IMR-90 (cell line): ENCODE measurements at regions not wholly inside any gene's neighbourhood (a gene's known extent, or its start where the extent isn't known, plus 50 kb on each side); places are given as distances from the start of the nearest gene placed in this dataset.

ENCODE experiments used
- ATAC-seq: fragments of 200-7000 bp; cut with Tn5 transposase; 2 replicates; pipeline ENCODE4 v1.9.1; 2020; ENCODE audit warnings: low read depth, mild to moderate bottlenecking, moderate library complexity
- BruUV-seq: library from RNA; stranded (reverse); fragments of 400-500 nt; replicated peaks from 2 replicates; lab custom pipeline; 2021; lab: Mats Ljungman, UMichigan
- CTCF ChIA-PET: fragments of 300-600 bp; formaldehyde crosslinking; extraction: SDS; loops from one replicate; lab custom pipeline; 2021; ENCODE audit warnings: antibody characterized with exemption; lab: Yijun Ruan, JAX
- POLR2A ChIA-PET: fragments of 300-600 bp; sonication (Branson Sonifier 250); formaldehyde crosslinking; loops from one replicate; lab custom pipeline; 2022; ENCODE audit warnings: antibody characterized with exemption; ENCODE audit not compliant: unreplicated experiment; lab: Charles Lee
- DNase-seq: peaks from one replicate; pipeline ENCODE4 v3.0.0; 2013
- H2AFZ ChIP-seq: replicated peaks from 2 replicates; pipeline ENCODE3; 2013; ENCODE audit warnings: low read length, mild to moderate bottlenecking; ENCODE audit not compliant: poor library complexity
- H2AK5ac ChIP-seq: 2 replicates; pipeline ENCODE4 v1.6.1; 2013; ENCODE audit warnings: low read depth, low read length, inconsistent platforms
- H2AK9ac ChIP-seq: replicated peaks from 2 replicates; pipeline ENCODE3; 2013; ENCODE audit warnings: mild to moderate bottlenecking, low read depth, low read length, moderate library complexity; ENCODE audit not compliant: poor library complexity
- H2BK120ac ChIP-seq: 2 replicates; pipeline ENCODE4 v1.6.1; 2013; ENCODE audit warnings: low read depth, low read length, inconsistent platforms
- H2BK15ac ChIP-seq: 3 replicates; pipeline ENCODE4 v1.6.1; 2013; ENCODE audit warnings: low read depth, low read length, inconsistent platforms
- H2BK20ac ChIP-seq: 2 replicates; pipeline ENCODE4 v1.6.1; 2013; ENCODE audit warnings: low read depth, mild to moderate bottlenecking, inconsistent platforms, low read length, moderate library complexity
- H2BK5ac ChIP-seq: 2 replicates; pipeline ENCODE4 v1.6.1; 2013; ENCODE audit warnings: mild to moderate bottlenecking, low read depth, low read length, inconsistent platforms; ENCODE audit not compliant: poor library complexity, severe bottlenecking
- H3K14ac ChIP-seq: replicated peaks from 2 replicates; pipeline ENCODE4 v1.6.1; 2013; ENCODE audit warnings: low read depth, low read length, inconsistent platforms
- H3K18ac ChIP-seq: 2 replicates; pipeline ENCODE4 v1.6.1; 2013; ENCODE audit warnings: low read depth, low read length, control low read depth
- H3K23ac ChIP-seq: 2 replicates; pipeline ENCODE4 v1.6.1; 2013; ENCODE audit warnings: low read depth, low read length, inconsistent platforms
- H3K27ac ChIP-seq: 2 replicates; pipeline ENCODE4 v1.5.1; 2013; ENCODE audit warnings: mild to moderate bottlenecking, control low read depth, low read length; ENCODE audit not compliant: insufficient read depth
- H3K27me3 ChIP-seq: 2 replicates; pipeline ENCODE4 v1.6.1; 2013; ENCODE audit warnings: low read length; ENCODE audit not compliant: control insufficient read depth, insufficient read depth
- H3K36me3 ChIP-seq: 2 replicates; pipeline ENCODE4 v1.6.1; 2013; ENCODE audit warnings: low read length, mixed read lengths; ENCODE audit not compliant: control insufficient read depth, insufficient read depth
- H3K4ac ChIP-seq: 2 replicates; pipeline ENCODE4 v1.6.1; 2013; ENCODE audit warnings: low read depth, low read length, inconsistent platforms
- H3K4me1 ChIP-seq: 2 replicates; pipeline ENCODE4 v1.6.1; 2013; ENCODE audit warnings: low read length, mixed read lengths; ENCODE audit not compliant: control insufficient read depth, insufficient read depth
- H3K4me2 ChIP-seq: 2 replicates; pipeline ENCODE4 v1.6.1; 2013; ENCODE audit warnings: low read depth, mild to moderate bottlenecking, control low read depth, low read length, moderate library complexity
- H3K4me3 ChIP-seq: 2 replicates; pipeline ENCODE4 v1.5.1; 2013; ENCODE audit warnings: low read depth, mild to moderate bottlenecking, control low read depth, low read length, moderate library complexity; ENCODE audit not compliant: insufficient read depth
- H3K56ac ChIP-seq: 2 replicates; pipeline ENCODE4 v1.6.1; 2013; ENCODE audit warnings: low read length, inconsistent platforms; ENCODE audit not compliant: insufficient read depth; ENCODE audit errors: extremely low read depth
- H3K79me1 ChIP-seq, 2 experiments: 2 replicates each; pipeline ENCODE4 v1.6.1; 2013; ENCODE audit warnings: low read length in 2 of 2, inconsistent platforms in 1 of 2, low read depth in 1 of 2
- H3K9ac ChIP-seq: 2 replicates; pipeline ENCODE4 v1.6.1; 2013; ENCODE audit warnings: low read depth, low read length, control low read depth
- H3K9me1 ChIP-seq: 2 replicates; pipeline ENCODE4 v1.6.1; 2013; ENCODE audit warnings: low read length, inconsistent platforms; ENCODE audit not compliant: insufficient read depth
- H3K9me3 ChIP-seq: 2 replicates; pipeline ENCODE4 v1.6.1; 2013; ENCODE audit warnings: low read length; ENCODE audit not compliant: control insufficient read depth, insufficient read depth
- H4K20me1 ChIP-seq: 2 replicates; pipeline ENCODE4 v1.6.1; 2013; ENCODE audit warnings: low read length, inconsistent platforms; ENCODE audit not compliant: insufficient read depth
- H4K5ac ChIP-seq: 2 replicates; pipeline ENCODE4 v1.6.1; 2013; ENCODE audit warnings: mild to moderate bottlenecking, low read depth, low read length, control low read depth
- H4K8ac ChIP-seq, 2 experiments: 2 replicates each; pipeline ENCODE4 v1.6.1; 2013; ENCODE audit warnings: low read depth in 2 of 2, low read length in 2 of 2, control low read depth in 1 of 2, inconsistent platforms in 1 of 2
- H4K91ac ChIP-seq: 2 replicates; pipeline ENCODE4 v1.6.1; 2013; ENCODE audit warnings: low read depth, low read length, inconsistent platforms; ENCODE audit not compliant: insufficient read depth
- BHLHE40 ChIP-seq: fragments of 150-350 bp; IDR thresholded peaks from 2 replicates; pipeline ENCODE4 v1.6.1; 2016; ENCODE audit warnings: mild to moderate bottlenecking, low read depth, low read length
- CEBPB ChIP-seq: IDR thresholded peaks from 2 replicates; pipeline ENCODE4 v1.6.1; 2012; ENCODE audit warnings: low read depth, low read length, improper control_type of control experiment
- CHD1 ChIP-seq: IDR thresholded peaks from 2 replicates; pipeline ENCODE4 v1.6.1; 2012; ENCODE audit warnings: low read depth, low read length, improper control_type of control experiment
- CTCF ChIP-seq: conservative IDR thresholded peaks from 2 replicates; pipeline ENCODE4 v1.5.1; 2012; ENCODE audit warnings: mild to moderate bottlenecking, low read depth, low read length, improper control_type of control experiment
- ELK1 ChIP-seq: fragments of 150-350 bp; IDR thresholded peaks from 2 replicates; pipeline ENCODE4 v1.6.1; 2016; ENCODE audit warnings: low read depth, mild to moderate bottlenecking, low read length, moderate library complexity, borderline replicate concordance
- FOS ChIP-seq: fragments of 150-350 bp; IDR thresholded peaks from 2 replicates; pipeline ENCODE4 v1.6.1; 2016; ENCODE audit warnings: low read depth, low read length
- MAFK ChIP-seq: IDR thresholded peaks from 2 replicates; pipeline ENCODE4 v1.6.1; 2012; ENCODE audit warnings: low read depth, low read length, improper control_type of control experiment
- MAZ ChIP-seq: IDR thresholded peaks from 2 replicates; pipeline ENCODE4 v1.6.1; 2012; ENCODE audit warnings: low read depth, mild to moderate bottlenecking, low read length, improper control_type of control experiment, moderate library complexity, borderline replicate concordance
- MXI1 ChIP-seq: IDR thresholded peaks from 2 replicates; pipeline ENCODE4 v1.6.1; 2012; ENCODE audit warnings: low read depth, mild to moderate bottlenecking, low read length, moderate library complexity, borderline replicate concordance
- NFE2L2 ChIP-seq: fragments of 150-350 bp; IDR thresholded peaks from 2 replicates; pipeline ENCODE4 v1.6.1; 2016; ENCODE audit warnings: low read depth, mild to moderate bottlenecking, low read length
- POLR2A ChIP-seq: IDR thresholded peaks from 2 replicates; pipeline ENCODE4 v1.6.1; 2012; ENCODE audit warnings: mild to moderate bottlenecking, low read depth, low read length
- RAD21 ChIP-seq: IDR thresholded peaks from 2 replicates; pipeline ENCODE4 v1.6.1; 2012; ENCODE audit warnings: low read length, improper control_type of control experiment
- RCOR1 ChIP-seq: IDR thresholded peaks from 2 replicates; pipeline ENCODE4 v1.6.1; 2012; ENCODE audit warnings: mild to moderate bottlenecking, low read length, improper control_type of control experiment; ENCODE audit not compliant: insufficient replicate concordance
- RFX5 ChIP-seq: IDR thresholded peaks from 2 replicates; pipeline ENCODE4 v1.8.0; 2012; ENCODE audit warnings: low read depth, mild to moderate bottlenecking, low read length, moderate library complexity
- SMC3 ChIP-seq: fragments of 150-350 bp; IDR thresholded peaks from 2 replicates; pipeline ENCODE4 v1.6.1; 2016; ENCODE audit warnings: low read depth, mild to moderate bottlenecking, antibody characterized with exemption, low read length, moderate library complexity
- USF2 ChIP-seq: fragments of 150-350 bp; IDR thresholded peaks from 2 replicates; pipeline ENCODE4 v1.6.1; 2017; ENCODE audit warnings: mild to moderate bottlenecking, antibody characterized with exemption, low read length, low read depth
- WGBS, 2 experiments: methylation state at CpG; one replicate each; pipeline versions ENCODE4 v1.1.5 to v1.1.7; 2013; ENCODE audit warnings: missing lambda C conversion rate in 2 of 2; ENCODE audit not compliant: insufficient read length in 1 of 2; ENCODE audit errors: extremely low coverage in 2 of 2; 5-methylcytosine and 5-hydroxymethylcytosine counted together
- dilution Hi-C: fragments of 300-500 bp; cut with HindIII; formaldehyde crosslinking; loops from one replicate; pipeline ENCODE4 v1.14.3; 2018; ENCODE audit warnings: low sequenced_read_pairs; ENCODE audit not compliant: unreplicated experiment
- in situ Hi-C: fragments of 300-500 bp; cut with MboI; formaldehyde crosslinking; loops from 3 replicates; pipeline ENCODE4 v1.14.3; 2019; ENCODE audit warnings: low sequenced_read_pairs, inconsistent platforms, mixed read lengths
- intact Hi-C: fragments of 100-400 bp; cut with micrococcal nuclease; formaldehyde crosslinking; loops from 2 replicates; pipeline ENCODE4 v1.10.0; 2022

GRCh38 chr2:71800851-71801250 lies 346.8 kb downstream of the CYP26B1 start:
- DNase-seq (no peak), ATAC-seq (no peak)
- no peak overlapping the region for H3K9ac ChIP-seq
- no peak overlapping the region for H2BK5ac ChIP-seq
- ChIA-PET POLR2A (no interaction called here), CTCF (interaction anchor here (0.9 to 1.7 kb wide), 4 partner anchors 10 to 782 kb away, joined by 3 read pairs; no protein-coding TSS in a partner anchor)
- TF ChIP-seq RAD21 (no peak), POLR2A (no peak), BHLHE40 (no peak), CHD1 (no peak), RCOR1 (no peak), MXI1 (no peak), ELK1 (no peak), SMC3 (no peak), MAZ (no peak), USF2 (no peak), MAFK (no peak), FOS (no peak), NFE2L2 (no peak), RFX5 (no peak), CTCF (no peak), CEBPB (no peak)
- BruUV-seq = no TSS peak
- no peaks in the 10 kb centered on the region for H3K9me1 ChIP-seq
- no peak overlapping the region for H3K18ac ChIP-seq
- no peaks in the 10 kb centered on the region for H3K9me3 ChIP-seq
- H2AK5ac ChIP-seq = no peak overlapping the region
- dilution Hi-C loops = no loop called here
- H3K4me1 ChIP-seq = peaks cover 8% of the 10 kb centered on the region
- no peak overlapping the region for H4K5ac ChIP-seq
- no peaks in the 10 kb centered on the region for H3K36me3 ChIP-seq
- in situ Hi-C loops = loop anchor here (10.0 kb wide), 1 partner anchor 354 kb away; no protein-coding TSS in a partner anchor
- no peak overlapping the region for H4K8ac ChIP-seq
- H3K4ac ChIP-seq = no peak overlapping the region
- H2AK9ac ChIP-seq = no peak overlapping the region
- no peak overlapping the region for H3K23ac ChIP-seq
- no peak overlapping the region for H2BK15ac ChIP-seq
- intact Hi-C loops = no loop called here
- no peak overlapping the region for H2AFZ ChIP-seq
- no peak overlapping the region for H3K27ac ChIP-seq
- no peak overlapping the region for H3K14ac ChIP-seq
- no peak overlapping the region for H4K91ac ChIP-seq
- no peaks in the 10 kb centered on the region for H4K20me1 ChIP-seq
- H3K56ac ChIP-seq = no peak overlapping the region
- no CpG with 5 or more reads among the region's 1 CpG for WGBS, 2 experiments
- H3K79me1 ChIP-seq = no peaks in the 10 kb centered on the region
- no peak overlapping the region for H2BK120ac ChIP-seq
- no peak overlapping the region for H2BK20ac ChIP-seq
- peaks cover 28% of the 10 kb centered on the region for H3K27me3 ChIP-seq
- no peak overlapping the region for H3K4me2 ChIP-seq
- no peak overlapping the region for H3K4me3 ChIP-seq
